ENCODE measurements at regions not wholly inside any gene's neighbourhood (a gene's known extent, or its start where the extent isn't known, plus 50 kb on each side); places are given as distances from the start of the nearest gene placed in this dataset.

DNA sequence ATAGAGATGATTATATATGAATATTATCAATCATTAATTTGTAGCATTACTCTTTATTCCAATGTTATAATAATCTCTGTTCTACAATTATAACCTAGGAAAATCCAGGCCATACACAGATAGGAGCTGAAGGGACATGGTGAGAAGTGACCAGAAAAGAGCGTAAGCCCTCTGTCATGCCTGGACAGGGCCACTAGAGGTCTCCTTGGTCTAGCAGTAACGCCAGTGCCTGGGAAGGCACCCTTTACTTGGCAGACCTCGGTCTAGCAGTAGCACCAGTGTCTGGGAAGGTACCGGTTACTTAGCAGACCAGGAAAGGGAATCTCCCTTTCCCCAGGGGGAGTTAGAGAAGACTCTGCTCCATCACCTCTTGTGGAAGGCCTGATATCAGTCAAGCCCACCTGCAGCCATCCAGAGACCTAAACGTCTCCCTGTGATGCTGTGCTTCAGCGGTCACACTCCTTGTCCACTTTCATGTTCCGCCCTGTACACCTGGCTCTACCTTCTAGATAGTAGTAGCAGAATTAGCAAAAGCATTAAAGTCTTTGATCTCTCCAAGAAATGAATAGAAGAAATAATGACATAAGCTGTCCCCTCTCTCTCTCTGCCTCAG is 447.5 kb upstream of the FSIP2 start:
- Histone ChIP-seq H3K36me3 (ENCODE audit: control insufficient read depth, insufficient read depth, low read length) (no peaks in the 10 kb centered on the region), H2AFZ (replicated peaks; ENCODE audit: low read length, poor library complexity) (no peak overlapping the region), H3K18ac (ENCODE audit: low read depth, low read length) (no peak overlapping the region), H3K56ac (ENCODE audit: extremely low read depth, insufficient read depth, low read length) (no peak overlapping the region), H3K79me1 (ENCODE audit: low read depth in 1 of 2, low read length in 2 of 2) (no peaks in the 10 kb centered on the region), H2AK5ac (ENCODE audit: low read depth, low read length) (no peak overlapping the region), H2BK5ac (ENCODE audit: low read depth, low read length, poor library complexity, severe bottlenecking) (no peak overlapping the region), H3K4me3 (ENCODE audit: insufficient read depth, low read depth, low read length) (no peak overlapping the region), H3K27ac (ENCODE audit: insufficient read depth, low read length) (no peak overlapping the region), H3K4me2 (ENCODE audit: low read depth, low read length) (no peak overlapping the region), H3K9me1 (ENCODE audit: insufficient read depth, low read length) (no peaks in the 10 kb centered on the region), H3K9ac (ENCODE audit: low read depth, low read length) (no peak overlapping the region), H3K23ac (ENCODE audit: low read depth, low read length) (no peak overlapping the region), H3K9me3 (ENCODE audit: control insufficient read depth, insufficient read depth, low read length) (peaks cover 11% of the 10 kb centered on the region), H4K5ac (ENCODE audit: low read depth, low read length) (no peak overlapping the region), H4K91ac (ENCODE audit: insufficient read depth, low read depth, low read length) (no peak overlapping the region), H4K20me1 (ENCODE audit: insufficient read depth, low read length) (no peaks in the 10 kb centered on the region), H4K8ac (ENCODE audit: low read depth in 2 of 2, low read length in 2 of 2) (no peak overlapping the region), H3K14ac (replicated peaks; ENCODE audit: low read depth, low read length) (no peak overlapping the region), H2AK9ac (replicated peaks; ENCODE audit: low read depth, low read length, poor library complexity) (no peak overlapping the region), H3K4me1 (ENCODE audit: control insufficient read depth, insufficient read depth, low read length) (no peaks in the 10 kb centered on the region), H3K4ac (ENCODE audit: low read depth, low read length) (no peak overlapping the region), H2BK15ac (ENCODE audit: low read depth, low read length) (no peak overlapping the region), H2BK20ac (ENCODE audit: low read depth, low read length) (no peak overlapping the region), H3K27me3 (ENCODE audit: control insufficient read depth, insufficient read depth, low read length) (no peaks in the 10 kb centered on the region), H2BK120ac (ENCODE audit: low read depth, low read length) (no peak overlapping the region)
- BruUV-seq (replicated peaks): no TSS peak
- WGBS, 2 experiments (ENCODE audit: extremely low coverage in 2 of 2, insufficient read length in 1 of 2): no CpG with 5 or more reads among the region's 7 CpGs
- in situ Hi-C loops (cut with MboI; ENCODE audit: low sequenced_read_pairs) (no loop called here), intact Hi-C loops (cut with micrococcal nuclease) (loop anchor here (5.0 kb wide), 1 partner anchor 961 kb away; no protein-coding TSS in a partner anchor), dilution Hi-C loops (cut with HindIII; ENCODE audit: low sequenced_read_pairs, unreplicated experiment) (no loop called here)
- ChIA-PET CTCF (no interaction called here), POLR2A (ENCODE audit: unreplicated experiment) (no interaction called here)
- TF ChIP-seq, protein P1, sequence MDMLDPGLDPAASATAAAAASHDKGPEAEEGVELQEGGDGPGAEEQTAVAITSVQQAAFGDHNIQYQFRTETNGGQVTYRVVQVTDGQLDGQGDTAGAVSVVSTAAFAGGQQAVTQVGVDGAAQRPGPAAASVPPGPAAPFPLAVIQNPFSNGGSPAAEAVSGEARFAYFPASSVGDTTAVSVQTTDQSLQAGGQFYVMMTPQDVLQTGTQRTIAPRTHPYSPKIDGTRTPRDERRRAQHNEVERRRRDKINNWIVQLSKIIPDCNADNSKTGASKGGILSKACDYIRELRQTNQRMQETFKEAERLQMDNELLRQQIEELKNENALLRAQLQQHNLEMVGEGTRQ (IDR thresholded peaks at IDR 0.05; ENCODE audit: low read depth, low read length): no peak
- TF ChIP-seq, protein P2, sequence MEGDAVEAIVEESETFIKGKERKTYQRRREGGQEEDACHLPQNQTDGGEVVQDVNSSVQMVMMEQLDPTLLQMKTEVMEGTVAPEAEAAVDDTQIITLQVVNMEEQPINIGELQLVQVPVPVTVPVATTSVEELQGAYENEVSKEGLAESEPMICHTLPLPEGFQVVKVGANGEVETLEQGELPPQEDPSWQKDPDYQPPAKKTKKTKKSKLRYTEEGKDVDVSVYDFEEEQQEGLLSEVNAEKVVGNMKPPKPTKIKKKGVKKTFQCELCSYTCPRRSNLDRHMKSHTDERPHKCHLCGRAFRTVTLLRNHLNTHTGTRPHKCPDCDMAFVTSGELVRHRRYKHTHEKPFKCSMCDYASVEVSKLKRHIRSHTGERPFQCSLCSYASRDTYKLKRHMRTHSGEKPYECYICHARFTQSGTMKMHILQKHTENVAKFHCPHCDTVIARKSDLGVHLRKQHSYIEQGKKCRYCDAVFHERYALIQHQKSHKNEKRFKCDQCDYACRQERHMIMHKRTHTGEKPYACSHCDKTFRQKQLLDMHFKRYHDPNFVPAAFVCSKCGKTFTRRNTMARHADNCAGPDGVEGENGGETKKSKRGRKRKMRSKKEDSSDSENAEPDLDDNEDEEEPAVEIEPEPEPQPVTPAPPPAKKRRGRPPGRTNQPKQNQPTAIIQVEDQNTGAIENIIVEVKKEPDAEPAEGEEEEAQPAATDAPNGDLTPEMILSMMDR (conservative IDR thresholded peaks at IDR 0.05; ENCODE audit: low read depth, low read length): peak; percentile 32
- TF ChIP-seq CEBPB (IDR thresholded peaks at IDR 0.05; ENCODE audit: low read depth, low read length) (no peak), RAD21 (IDR thresholded peaks at IDR 0.05; ENCODE audit: low read length) (peak; percentile 42)
- DNase-seq (peak; percentile 10), ATAC-seq (ENCODE audit: low read depth) (peak; percentile 54; the same call in 1 of the 2 replicates)

Data from IMR-90 (cell line).